Effector memory CD4-positive, alpha-beta T cell (primary cell): ENCODE measurements at regions not wholly inside any gene's neighbourhood (a gene's known extent, or its start where the extent isn't known, plus 50 kb on each side); places are given as distances from the start of the nearest gene placed in this dataset.

ENCODE experiments used
- DNase-seq, 3 donors: peaks; one replicate each; pipeline ENCODE4 v3.0.0-alpha.2; 2020
- H3K27ac ChIP-seq: 2 replicates; pipeline ENCODE4 v1.7.0; 2013; ENCODE audit warnings: mild to moderate bottlenecking, low read length, moderate library complexity; ENCODE audit not compliant: insufficient read depth, poor library complexity, severe bottlenecking
- H3K27me3 ChIP-seq: replicated peaks from 2 replicates; pipeline ENCODE4 v1.7.0; 2013; ENCODE audit warnings: mild to moderate bottlenecking, low read length; ENCODE audit not compliant: insufficient read depth, control insufficient read depth, poor library complexity, severe bottlenecking
- H3K36me3 ChIP-seq: 2 replicates; pipeline ENCODE4 v1.7.0; 2013; ENCODE audit warnings: mild to moderate bottlenecking, low read length, moderate library complexity; ENCODE audit not compliant: control insufficient read depth, insufficient read depth
- H3K4me1 ChIP-seq: 2 replicates; pipeline ENCODE4 v1.7.0; 2013; ENCODE audit warnings: low read length, mild to moderate bottlenecking; ENCODE audit not compliant: control insufficient read depth, insufficient read depth, poor library complexity, severe bottlenecking
- H3K4me3 ChIP-seq: 2 replicates; pipeline ENCODE4 v1.7.0; 2013; ENCODE audit warnings: low read length, low read depth, mild to moderate bottlenecking; ENCODE audit not compliant: insufficient read depth, poor library complexity, severe bottlenecking
- H3K9me3 ChIP-seq: 2 replicates; pipeline ENCODE4 v1.7.0; 2013; ENCODE audit warnings: mild to moderate bottlenecking, low read length, moderate library complexity; ENCODE audit not compliant: control insufficient read depth

- no peak overlapping the region for H3K27ac ChIP-seq
- H3K27me3 ChIP-seq = no peaks in the 10 kb centered on the region
- H3K4me1 ChIP-seq = no peaks in the 10 kb centered on the region
- no peak overlapping the region for H3K4me3 ChIP-seq
- no peak for DNase-seq
- no peaks in the 10 kb centered on the region for H3K9me3 ChIP-seq
- no peaks in the 10 kb centered on the region for H3K36me3 ChIP-seq
Measured at GRCh38 chr3:40593351-40593750, 68.6 kb downstream of the ZNF621 start.

GRCh38 chr3:40597441-40597840 lies 72.7 kb downstream of the ZNF621 start:
- Histone ChIP-seq H3K4me3 (no peak overlapping the region), H3K36me3 (no peaks in the 10 kb centered on the region), H3K27me3 (peaks cover 5% of the 10 kb centered on the region), H3K27ac (no peak overlapping the region), H3K4me1 (no peaks in the 10 kb centered on the region), H3K9me3 (no peaks in the 10 kb centered on the region)
- DNase-seq = no peak

GRCh38 chr3:40598338-40598737 lies 73.6 kb downstream of the ZNF621 start:
- Histone ChIP-seq H3K36me3 (no peaks in the 10 kb centered on the region), H3K4me1 (no peaks in the 10 kb centered on the region), H3K27me3 (peaks cover 5% of the 10 kb centered on the region), H3K27ac (no peak overlapping the region), H3K4me3 (no peak overlapping the region), H3K9me3 (no peaks in the 10 kb centered on the region)
- DNase-seq = no peak

- Histone ChIP-seq H3K27ac (no peak overlapping the region), H3K4me3 (no peak overlapping the region), H3K27me3 (peaks cover 5% of the 10 kb centered on the region), H3K9me3 (no peaks in the 10 kb centered on the region), H3K4me1 (no peaks in the 10 kb centered on the region), H3K36me3 (no peaks in the 10 kb centered on the region)
- no peak for DNase-seq
Measured at GRCh38 chr3:40598962-40599361, 74.2 kb downstream of the ZNF621 start.

GRCh38 chr3:40602778-40603385 lies 78.1 kb downstream of the ZNF621 start:
- no peak for DNase-seq
- no peak overlapping the region for H3K27ac ChIP-seq
- H3K27me3 ChIP-seq = peaks cover 5% of the 10 kb centered on the region
- no peaks in the 10 kb centered on the region for H3K9me3 ChIP-seq
- H3K4me3 ChIP-seq = no peak overlapping the region
- no peaks in the 10 kb centered on the region for H3K4me1 ChIP-seq
- no peaks in the 10 kb centered on the region for H3K36me3 ChIP-seq

- DNase-seq = no peak
- H3K4me3 ChIP-seq = no peak overlapping the region
- no peak overlapping the region for H3K27ac ChIP-seq
- peaks cover 5% of the 10 kb centered on the region for H3K27me3 ChIP-seq
- no peaks in the 10 kb centered on the region for H3K9me3 ChIP-seq
- no peaks in the 10 kb centered on the region for H3K36me3 ChIP-seq
- no peaks in the 10 kb centered on the region for H3K4me1 ChIP-seq
Measured at GRCh38 chr3:40605960-40606359, 81.2 kb downstream of the ZNF621 start.

GRCh38 chr3:40608091-40608490 lies 83.3 kb downstream of the ZNF621 start:
- Histone ChIP-seq H3K4me3 (no peak overlapping the region), H3K4me1 (no peaks in the 10 kb centered on the region), H3K9me3 (no peaks in the 10 kb centered on the region), H3K36me3 (no peaks in the 10 kb centered on the region), H3K27ac (no peak overlapping the region), H3K27me3 (no peaks in the 10 kb centered on the region)
- DNase-seq = no peak

- H3K9me3 ChIP-seq = no peaks in the 10 kb centered on the region
- no peaks in the 10 kb centered on the region for H3K36me3 ChIP-seq
- no peak overlapping the region for H3K4me3 ChIP-seq
- DNase-seq = no peak
- no peak overlapping the region for H3K27ac ChIP-seq
- peaks cover 10% of the 10 kb centered on the region for H3K27me3 ChIP-seq
- H3K4me1 ChIP-seq = no peaks in the 10 kb centered on the region
Measured at GRCh38 chr3:40613306-40613705, 88.5 kb downstream of the ZNF621 start.

GRCh38 chr3:40615110-40615915 lies 90.6 kb downstream of the ZNF621 start:
- Histone ChIP-seq H3K4me3 (no peak overlapping the region), H3K27ac (no peak overlapping the region), H3K36me3 (no peaks in the 10 kb centered on the region), H3K27me3 (peaks cover 10% of the 10 kb centered on the region), H3K4me1 (no peaks in the 10 kb centered on the region), H3K9me3 (no peaks in the 10 kb centered on the region)
- DNase-seq = no peak
